Sigmoid colon (tissue), 4 donors: ENCODE measurements at regions not wholly inside any gene's neighbourhood (a gene's known extent, or its start where the extent isn't known, plus 50 kb on each side); places are given as distances from the start of the nearest gene placed in this dataset.

Experiments used
- EP300 ChIP-seq, 4 donors: sonication (generic); formaldehyde crosslinking; IDR thresholded peaks; one replicate each; pipeline ENCODE4 v1.6.1; 2017; ENCODE audit warnings: antibody characterized with exemption in 4 of 4
- POLR2A ChIP-seq, 2 donors: fragments of 450-650 bp; IDR thresholded peaks; one replicate each; pipeline ENCODE4 v1.6.1; 2016; ENCODE audit warnings: antibody characterized with exemption in 2 of 2, mild to moderate bottlenecking in 2 of 2, moderate library complexity in 2 of 2
- POLR2AphosphoS5 ChIP-seq, 4 donors: sonication (generic); formaldehyde crosslinking; IDR thresholded peaks; one replicate each; pipeline ENCODE4 v1.6.1; 2017; ENCODE audit warnings: antibody characterized with exemption in 4 of 4
- TF ChIP-seq, protein P1 (sequence below), 4 experiments: fragments of 450-650 bp in 3 of 4; fragments of 200-600 bp in 1 of 4; IDR thresholded peaks; one replicate each; pipeline ENCODE4 v1.5.1; 2016 to 2019; ENCODE audit warnings: antibody characterized with exemption in 4 of 4, mild to moderate bottlenecking in 3 of 4, moderate library complexity in 2 of 4

DNA sequence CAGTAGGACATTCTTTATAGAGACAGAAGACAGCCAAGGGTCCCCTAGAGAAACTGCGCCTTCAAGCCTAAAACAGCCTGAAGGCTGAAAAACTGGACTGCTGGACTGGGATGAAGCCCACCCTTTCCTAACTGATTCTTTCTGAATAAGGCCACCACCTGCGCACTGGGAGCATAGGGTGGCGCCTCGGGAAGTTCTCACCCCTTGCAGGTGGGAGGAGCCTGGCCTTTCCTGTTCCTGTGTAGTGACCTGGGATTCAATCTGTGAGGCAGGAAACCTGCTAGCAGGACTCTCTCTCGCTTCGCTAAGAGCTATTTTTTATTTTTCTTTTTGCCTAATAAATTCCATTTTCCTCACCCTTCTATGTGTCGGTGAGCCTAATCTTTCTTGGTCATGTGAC, 61.8 kb upstream of the KLHL13 start:
- TF ChIP-seq, protein P1, sequence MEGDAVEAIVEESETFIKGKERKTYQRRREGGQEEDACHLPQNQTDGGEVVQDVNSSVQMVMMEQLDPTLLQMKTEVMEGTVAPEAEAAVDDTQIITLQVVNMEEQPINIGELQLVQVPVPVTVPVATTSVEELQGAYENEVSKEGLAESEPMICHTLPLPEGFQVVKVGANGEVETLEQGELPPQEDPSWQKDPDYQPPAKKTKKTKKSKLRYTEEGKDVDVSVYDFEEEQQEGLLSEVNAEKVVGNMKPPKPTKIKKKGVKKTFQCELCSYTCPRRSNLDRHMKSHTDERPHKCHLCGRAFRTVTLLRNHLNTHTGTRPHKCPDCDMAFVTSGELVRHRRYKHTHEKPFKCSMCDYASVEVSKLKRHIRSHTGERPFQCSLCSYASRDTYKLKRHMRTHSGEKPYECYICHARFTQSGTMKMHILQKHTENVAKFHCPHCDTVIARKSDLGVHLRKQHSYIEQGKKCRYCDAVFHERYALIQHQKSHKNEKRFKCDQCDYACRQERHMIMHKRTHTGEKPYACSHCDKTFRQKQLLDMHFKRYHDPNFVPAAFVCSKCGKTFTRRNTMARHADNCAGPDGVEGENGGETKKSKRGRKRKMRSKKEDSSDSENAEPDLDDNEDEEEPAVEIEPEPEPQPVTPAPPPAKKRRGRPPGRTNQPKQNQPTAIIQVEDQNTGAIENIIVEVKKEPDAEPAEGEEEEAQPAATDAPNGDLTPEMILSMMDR (IDR thresholded peaks at IDR 0.05): no peak
- TF ChIP-seq POLR2AphosphoS5 (IDR thresholded peaks at IDR 0.05) (no peak), POLR2A (IDR thresholded peaks at IDR 0.05) (no peak), EP300 (IDR thresholded peaks at IDR 0.05) (no peak)
